SIG-M5 treated with dmso at 0.1 percent for 504 hours (cell line): ENCODE measurements at regions not wholly inside any gene's neighbourhood (a gene's known extent, or its start where the extent isn't known, plus 50 kb on each side); places are given as distances from the start of the nearest gene placed in this dataset.
A peak's percentile ranks its signal among the peaks of the same experiment; 100 is the strongest.
"Not testable (repeated sequence)": the region's sequence is repeated elsewhere in the genome, so short reads cannot be mapped to it uniquely, and the experiment has no call there.

Experiments
- DNase-seq: peaks from one replicate; lab custom pipeline; 2025; ENCODE audit not compliant: unreplicated experiment; lab: John Stamatoyannopoulos, UW

DNA sequence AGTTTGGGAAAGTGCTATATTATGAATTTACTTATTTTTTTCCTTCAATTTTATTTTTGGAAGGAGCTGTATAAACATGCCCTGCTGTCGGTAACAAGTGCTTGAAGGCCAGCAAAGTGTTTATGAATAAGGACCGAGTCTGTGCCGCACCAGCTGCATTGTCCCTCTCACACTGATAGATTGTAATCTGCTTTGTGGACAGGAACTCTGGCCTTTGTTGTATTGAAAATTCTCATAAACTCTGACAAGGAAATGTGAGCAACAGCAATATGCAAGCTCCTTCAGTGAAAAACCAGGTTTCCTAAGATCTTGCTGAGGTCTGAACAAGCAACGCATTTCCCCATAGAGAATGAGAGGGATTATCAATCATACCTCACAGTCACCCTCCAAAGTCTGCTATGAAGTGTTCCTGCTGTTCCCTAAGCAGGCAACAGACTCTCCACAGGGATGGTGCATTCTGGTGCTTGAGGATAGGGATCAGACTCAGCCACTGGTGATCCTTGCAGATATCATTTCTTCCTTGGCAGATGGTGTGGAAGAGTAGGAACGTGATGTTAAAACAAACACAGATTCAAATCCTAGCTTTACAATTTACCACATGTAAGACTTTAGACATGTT lies 109.6 kb downstream of the KCNJ2 start:
- DNase-seq = no peak

DNA sequence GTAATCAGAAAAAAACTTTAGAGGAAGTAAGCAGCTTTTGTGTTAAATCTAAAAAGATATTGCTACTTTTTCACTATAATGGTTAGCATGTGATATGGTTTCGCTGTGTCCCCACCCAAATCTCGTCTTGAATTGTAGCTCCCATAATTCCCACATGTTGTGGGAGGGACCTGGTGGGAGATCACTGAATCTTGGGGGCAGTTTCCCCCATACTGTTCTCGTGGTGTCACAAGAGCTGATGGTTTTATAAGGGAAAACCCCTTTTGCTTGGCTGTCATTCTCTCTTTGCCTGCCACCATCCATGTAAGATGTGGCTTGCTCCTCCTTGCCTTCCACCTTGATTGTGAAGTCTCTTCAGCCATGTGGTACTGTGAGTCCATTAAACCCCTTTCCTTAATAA lies 117.1 kb downstream of the KCNJ2 start:
- DNase-seq = no peak

DNA sequence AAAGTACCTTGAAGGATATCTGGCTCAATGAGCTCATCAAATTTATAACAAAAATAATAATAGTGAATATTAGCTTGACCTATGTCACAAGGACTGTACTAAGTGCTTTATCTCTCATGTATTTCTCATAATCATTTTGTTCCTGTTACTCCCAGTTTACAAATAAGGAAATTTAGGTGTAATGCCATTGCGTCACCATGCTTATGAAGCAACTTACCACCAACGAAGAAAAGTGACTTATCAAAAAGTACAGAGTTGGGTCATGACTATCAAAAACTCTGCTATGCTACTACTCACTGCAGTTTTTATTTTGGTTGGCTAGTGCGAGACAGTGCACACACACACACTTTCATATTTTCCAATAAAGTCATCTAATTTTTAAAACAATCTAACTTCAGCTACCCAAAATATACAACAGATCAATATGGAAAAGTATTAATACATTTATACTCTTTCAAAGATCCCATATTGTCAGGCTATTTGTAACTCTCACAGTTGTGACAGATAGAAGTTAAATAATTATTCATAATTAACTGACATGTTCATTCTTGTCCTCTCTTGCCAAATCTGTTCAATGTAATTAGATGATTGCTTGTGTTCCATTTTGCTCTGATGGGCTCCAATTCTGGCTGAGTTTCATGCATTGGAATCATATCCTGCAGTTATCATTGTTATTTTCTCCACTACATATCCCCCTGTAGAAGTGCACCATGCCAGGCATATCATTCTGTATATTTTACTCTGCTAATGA lies 119.4 kb downstream of the KCNJ2 start:
- peak; percentile 49 for DNase-seq

DNA sequence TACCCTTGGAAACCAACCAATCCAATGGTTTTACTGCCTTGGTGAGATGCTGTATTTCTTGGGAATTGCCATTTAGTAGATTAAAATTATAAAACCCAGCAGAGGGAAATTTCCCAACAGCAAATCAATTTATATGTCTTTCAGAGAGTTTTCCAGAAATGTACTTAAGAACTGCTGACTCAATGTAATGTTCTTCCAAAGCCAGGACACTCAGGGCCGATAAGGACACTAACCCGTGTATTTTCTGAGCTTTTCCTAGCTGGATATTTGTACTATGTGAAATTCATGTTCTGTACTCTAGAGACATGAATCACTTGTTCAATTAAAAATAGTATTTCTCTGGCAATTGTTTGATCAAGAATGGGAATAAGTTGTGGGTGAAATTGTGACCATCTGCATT lies 121.4 kb downstream of the KCNJ2 start:
- DNase-seq = no peak

DNA sequence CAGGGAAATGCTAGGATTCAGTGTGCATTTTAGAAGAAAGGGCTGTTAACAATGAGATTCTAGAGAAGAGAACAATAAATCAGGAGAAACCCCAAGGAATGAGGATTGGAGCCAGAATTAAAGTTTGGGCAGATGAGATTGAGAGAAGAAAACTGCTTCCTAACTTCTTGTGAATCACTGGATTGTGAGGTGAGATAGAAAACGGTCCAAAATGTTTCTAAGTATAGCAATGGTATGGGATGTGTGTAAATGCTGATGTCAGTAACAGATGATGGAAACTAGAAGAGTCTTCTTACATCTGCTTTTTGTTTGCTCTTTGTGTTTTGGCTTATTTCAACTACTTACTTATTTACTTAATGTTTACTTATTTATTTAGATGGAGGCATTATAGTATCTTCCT lies 123.0 kb downstream of the KCNJ2 start:
- no peak for DNase-seq

DNA sequence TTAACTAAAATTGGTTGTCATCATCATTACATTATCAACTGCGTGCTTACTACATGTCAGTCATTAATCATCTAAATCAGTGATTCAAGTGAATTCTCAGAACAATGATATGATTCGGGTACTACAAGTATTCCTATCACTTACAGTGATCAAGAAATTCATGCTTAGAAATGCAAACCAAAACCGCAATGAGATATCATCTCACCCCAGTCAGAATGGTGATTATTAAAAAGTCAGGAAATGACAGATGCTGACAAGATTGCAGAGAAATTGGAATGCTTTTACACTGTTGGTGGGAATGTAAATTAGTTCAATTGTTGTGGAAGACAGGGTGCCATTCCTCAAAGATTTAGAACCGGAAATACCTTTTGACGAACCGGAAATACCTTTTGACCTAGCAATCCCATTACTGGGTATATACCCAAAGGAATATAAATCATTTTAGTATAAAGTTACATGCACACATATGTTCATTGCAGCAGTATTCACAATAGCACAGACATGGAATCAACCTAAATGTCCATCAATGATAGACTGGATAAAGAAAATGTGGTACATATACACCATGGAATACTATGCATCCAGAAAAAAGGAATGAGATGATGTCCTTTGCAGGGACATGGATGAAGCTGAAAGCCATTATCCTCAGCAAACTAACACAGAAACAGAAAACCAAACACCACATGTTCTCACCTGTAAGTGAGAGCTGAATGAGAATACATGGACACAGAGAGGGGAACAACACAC lies 124.4 kb downstream of the KCNJ2 start:
- DNase-seq = not testable (repeated sequence)

DNA sequence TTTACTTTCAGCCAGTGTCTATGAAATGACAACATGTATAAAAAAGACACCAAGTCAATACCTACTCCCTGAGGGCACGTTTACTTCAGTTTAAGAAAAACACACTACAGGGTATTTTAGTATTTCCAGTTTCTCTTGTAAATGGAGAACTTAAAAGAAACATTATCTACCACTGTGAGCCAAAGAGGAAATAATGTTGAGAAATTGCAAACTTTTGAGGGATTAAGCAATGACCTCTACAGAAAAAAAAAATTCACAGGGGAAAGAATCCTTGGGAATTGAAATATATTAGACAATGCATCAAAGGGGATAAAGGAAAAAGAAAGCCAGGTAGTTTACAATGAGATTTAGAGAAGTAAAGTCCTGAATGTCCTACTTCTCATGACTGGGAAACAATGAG lies 126.0 kb downstream of the KCNJ2 start:
- DNase-seq = peak; percentile 68

DNA sequence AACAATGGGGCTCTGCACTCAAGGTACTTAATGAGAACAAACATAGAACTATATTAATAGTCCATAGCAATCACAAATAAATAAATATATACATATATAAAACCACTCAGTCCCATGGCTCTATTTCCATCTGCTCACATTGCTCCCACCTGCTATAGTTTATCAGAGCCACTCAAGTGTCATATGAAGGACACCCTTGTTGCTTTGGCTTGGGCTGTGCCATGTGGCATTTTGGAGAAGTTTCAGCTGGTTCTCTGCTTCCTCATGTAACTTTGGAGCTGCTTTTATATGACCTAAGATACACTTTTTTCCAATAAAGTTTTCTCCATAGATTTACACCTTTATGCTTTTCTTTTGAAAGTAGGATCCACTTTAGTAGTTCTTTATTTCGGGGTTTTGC lies 126.4 kb downstream of the KCNJ2 start:
- DNase-seq = peak; percentile 35

DNA sequence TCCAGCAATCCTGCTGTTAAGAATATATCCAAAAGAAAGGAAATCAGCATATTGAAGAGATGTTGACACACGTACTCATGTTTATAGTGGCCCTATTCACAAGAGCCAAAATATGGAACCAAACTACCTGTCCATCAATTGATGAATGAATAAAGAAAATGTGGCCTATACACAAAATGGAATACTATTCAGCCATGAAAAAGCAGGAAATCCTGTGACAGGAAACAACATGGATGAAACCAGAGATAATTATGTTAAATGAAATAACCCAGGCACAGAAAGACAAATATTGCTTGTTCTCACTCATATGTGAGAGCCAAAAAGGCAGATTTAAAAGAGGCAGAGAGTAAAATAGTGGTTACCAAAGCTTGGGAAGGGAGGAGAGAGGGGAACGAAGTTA lies 127.1 kb downstream of the KCNJ2 start:
- DNase-seq = no peak

DNA sequence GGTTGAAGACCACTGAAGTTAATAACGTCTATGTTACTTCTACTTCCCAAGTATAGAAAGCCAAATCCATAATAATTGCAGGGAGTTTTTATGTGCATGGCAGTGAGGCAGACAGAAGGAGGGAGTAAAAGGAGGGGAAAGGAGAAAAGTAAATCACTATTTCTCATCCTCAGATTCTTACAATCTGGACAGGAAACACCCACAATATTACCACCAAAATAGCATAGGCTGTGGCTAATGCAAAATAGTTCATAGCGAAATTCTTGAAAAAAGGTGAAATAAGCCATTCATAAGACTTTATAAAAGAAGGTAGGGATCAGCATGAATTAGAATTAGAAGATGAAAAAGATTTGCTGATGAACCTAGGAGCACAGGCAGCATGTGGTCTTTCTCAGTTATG lies 128.1 kb downstream of the KCNJ2 start:
- DNase-seq = no peak

DNA sequence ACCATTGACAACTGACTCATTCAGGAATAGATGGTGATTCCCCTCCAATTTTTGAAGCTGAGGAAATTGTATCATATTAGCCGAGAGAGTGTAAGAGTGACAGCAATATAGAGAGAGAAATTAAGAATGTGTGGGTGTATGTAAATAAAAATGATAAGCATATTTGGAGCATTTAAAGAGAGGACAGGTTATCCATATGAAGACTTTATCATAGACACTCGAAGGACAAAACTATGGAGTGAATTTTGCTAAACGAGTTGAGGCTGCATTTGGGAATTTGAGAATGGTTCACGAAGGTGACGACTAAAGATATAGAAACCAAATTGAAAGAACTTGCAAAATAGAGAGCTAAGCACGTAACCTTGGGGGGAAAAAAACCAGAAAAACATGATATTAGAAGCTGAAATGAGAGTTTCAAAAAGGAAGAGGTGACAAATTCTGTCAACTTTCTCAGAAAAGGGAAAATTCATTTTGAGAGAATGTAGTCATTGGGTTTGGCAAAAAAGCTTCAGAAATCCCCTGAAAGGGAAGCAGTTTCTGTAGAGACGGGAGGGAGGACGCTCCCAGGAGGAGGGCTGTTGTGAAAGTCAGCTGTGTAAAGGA lies 129.7 kb downstream of the KCNJ2 start:
- DNase-seq = no peak

DNA sequence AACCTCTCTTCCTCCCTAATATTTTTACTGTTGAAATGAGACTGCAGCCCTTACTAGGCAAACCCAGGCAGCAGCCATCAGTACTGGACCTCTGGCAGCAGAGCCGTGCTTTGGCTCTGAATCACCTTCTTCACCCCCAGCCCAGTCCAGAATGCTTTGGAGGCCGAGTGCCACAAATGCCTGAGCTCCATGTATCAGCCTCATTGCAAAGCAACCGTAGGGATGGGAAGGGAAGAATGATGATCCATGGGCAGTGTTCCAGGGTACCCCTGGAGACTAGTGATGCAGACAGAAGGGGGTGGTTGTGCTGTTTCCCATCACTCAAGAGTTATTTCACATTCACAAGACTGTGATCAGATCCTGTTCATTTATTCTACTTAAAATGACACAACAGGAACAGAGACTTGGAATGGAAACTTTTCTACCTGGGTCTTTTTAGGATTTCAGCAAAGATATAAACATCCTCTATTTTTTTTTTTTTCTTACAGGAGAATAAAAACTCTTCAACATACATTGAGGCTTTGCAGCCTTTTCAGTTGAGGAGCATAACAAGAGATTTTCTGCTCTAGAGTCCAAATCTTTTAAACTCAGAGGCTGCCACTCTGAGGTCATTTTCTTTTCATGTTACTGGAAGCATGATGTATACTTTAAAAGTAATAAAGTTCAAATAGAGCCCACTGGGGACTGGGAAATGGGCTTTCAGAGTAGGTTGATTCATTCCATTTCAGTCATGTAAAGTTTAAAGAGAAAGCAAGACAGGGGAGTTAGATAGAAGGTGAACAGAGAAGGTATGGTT lies 138.3 kb downstream of the KCNJ2 start:
- DNase-seq = no peak

DNA sequence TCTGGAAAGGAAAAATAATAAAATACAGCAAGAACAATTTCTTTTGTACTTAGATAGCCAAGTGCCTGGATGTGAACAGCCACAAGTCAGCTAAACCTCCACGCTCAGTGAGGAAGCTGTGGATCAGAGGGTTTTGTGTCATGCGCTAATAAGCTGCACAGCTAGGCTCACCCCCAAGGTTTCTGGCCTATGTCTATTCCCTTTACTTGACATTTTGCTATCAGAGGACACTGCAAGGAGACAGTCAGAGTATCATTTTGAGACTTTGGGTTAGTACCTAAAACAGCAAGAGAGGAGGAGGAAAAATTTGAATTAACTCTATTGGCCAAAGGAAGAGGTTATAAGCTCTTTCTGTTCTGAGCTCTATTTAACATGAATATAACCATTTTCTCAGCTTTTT lies 139.3 kb downstream of the KCNJ2 start:
- DNase-seq = no peak

DNA sequence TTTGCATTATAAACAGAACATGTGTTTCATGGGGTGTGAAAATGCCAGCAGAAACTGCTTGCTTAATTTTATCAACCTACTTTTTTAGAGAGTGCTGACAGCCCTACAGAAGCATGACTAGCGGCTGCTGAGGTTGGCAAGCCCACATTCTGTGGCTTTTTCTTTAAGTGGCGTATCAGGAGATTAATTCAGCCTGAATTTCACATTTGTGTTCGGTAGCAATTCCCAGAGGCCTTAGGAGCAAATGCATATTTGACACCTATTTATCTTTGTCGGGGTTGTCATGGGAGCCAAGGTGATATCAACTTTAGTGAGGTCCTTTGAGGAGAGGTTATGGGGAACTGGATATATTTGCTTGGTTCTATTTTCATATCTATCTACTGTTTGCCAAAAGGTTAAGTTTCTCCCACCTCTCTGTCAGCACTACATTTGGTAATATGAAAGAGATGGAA lies 140.9 kb downstream of the KCNJ2 start:
- no peak for DNase-seq

DNA sequence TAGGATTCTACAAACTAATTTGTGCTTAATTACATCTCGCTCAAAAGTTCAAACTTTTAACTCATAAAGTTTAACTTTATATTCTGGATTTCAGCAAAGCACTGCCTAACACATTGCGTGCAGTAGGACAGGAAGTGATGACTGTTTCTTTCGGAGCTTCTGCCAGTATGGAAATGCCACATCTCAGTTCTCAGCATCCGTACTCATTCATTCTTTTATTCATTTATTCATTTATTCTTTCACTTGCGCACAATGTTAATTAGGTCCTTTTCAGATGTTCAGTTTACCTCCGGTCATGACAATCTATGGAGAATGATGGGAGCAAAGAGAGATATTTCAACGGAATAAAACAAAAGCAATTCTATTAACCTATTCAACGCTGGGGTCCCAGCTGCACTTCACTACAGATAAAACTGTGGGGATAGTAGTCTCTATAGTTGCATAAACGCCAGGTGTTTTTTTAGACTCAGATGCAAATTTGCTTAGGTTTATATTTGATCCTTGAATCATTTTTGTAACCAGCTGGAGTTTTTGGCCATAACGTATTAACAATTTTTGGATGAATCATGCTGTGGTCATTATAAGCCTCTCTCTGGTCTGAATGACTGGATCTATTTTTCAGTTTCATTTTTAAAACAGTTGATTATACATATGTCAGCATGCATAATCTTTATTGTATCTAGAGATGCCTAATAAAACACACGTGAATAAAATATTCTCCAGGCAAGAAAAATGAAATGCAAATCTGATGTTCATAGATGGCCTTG lies 143.9 kb downstream of the KCNJ2 start:
- DNase-seq = no peak

DNA sequence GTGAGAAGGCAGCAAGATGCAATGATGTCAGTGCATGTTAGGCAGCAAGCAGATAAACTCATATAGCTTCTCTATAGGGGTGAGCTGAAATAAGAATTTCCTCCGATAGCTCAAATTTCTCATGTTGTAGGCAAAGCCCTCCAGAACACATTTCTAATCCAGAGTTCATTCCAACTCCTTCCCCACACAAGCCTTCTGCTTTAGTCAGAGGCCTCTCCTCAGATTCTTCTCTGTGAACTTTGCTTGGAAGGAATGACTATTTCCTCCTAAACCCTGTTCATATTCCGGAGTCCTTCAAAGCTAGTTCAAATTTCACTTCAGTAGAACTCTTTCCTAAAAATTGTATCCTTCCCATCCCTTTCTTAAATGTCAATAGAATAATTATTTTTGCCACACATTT lies 144.8 kb downstream of the KCNJ2 start:
- no peak for DNase-seq

DNA sequence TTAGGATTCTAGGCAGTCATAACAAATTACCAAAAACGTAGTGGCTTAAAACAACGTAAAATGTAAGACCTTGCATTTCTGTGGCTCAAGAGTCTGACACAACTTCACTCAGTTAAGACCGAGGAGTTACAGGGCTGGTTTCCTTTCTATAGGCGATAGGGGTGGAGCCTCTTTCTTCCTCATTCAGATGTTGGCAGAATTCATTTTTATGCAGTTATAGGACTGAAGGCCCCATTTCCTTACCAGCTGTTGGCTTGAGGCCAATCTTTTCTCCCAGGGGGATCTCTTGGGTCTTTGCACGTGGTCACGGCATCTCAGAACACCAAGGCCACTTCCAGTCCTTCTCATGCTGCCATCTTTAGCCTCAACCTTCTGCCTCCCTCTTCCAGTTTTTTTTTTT lies 145.2 kb downstream of the KCNJ2 start:
- peak; percentile 23 for DNase-seq

DNA sequence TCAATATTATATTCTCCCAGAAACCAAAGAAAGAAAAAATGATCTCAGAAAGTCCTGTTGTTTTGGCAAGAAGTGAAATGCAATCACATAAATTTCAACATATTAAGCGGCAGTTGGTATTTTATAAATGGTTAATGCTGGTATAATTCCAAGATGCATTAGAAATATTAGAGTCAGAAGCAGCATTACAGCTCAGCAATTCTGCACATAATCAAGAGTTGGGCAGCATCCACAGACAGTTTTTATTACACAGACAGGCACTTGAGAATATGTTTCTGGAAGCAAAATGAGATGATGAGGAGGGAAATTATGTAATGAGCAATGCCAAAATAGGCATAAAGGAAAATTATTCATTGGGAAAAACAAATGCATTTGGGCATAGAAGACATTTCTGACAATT lies 148.1 kb downstream of the KCNJ2 start:
- no peak for DNase-seq

DNA sequence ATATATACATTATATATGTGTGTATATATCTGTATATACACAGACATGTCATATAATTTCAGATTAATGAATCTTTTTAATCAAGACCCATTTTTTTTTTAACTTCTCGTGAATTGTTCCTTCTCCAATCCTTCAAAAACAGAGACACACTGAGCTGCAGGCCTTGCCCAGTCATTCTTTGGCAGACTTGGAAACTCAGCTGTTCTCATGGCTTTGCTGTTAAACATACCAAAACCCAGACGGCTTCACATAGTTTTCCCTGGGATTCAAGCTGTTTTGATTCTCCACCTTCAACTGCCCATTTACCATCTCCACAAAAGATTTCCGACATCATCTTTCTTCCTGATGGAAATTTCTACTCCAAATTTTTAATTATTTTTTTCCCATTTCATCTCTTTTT lies 148.7 kb downstream of the KCNJ2 start:
- no peak for DNase-seq

DNA sequence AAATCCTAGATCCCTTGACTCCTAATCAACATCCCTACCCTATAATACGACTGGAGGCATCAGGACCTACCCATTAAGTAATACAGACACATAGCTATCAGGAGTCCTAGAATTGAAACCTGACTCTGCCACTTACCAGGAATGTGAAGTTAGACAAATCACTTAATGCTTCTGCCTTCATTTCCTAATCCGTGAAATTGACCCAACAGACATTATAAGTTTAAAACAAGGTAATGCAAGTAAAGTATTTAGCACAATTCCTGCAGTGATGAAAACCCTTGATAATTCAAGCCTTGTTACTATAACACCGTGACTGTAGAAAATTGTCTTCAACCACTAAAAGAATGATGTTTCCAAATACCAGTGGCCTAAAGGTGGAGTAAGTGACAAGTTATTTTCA lies 150.2 kb downstream of the KCNJ2 start:
- no peak for DNase-seq
